ENCODE measurements at regions not wholly inside any gene's neighbourhood (a gene's known extent, or its start where the extent isn't known, plus 50 kb on each side); places are given as distances from the start of the nearest gene placed in this dataset.
A peak's percentile ranks its signal among the peaks of the same experiment; 100 is the strongest.

GRCh38 chr3:130828948-130829947 lies 64.6 kb upstream of the ATP2C1 start:
- Histone ChIP-seq H3K27ac (ENCODE audit: extremely low read depth, low read depth, low read length) (no peak overlapping the region), H2AFZ (ENCODE audit: low read depth, low read length) (peak overlapping the region; percentile 65), H3K36me3 (ENCODE audit: control insufficient read depth, insufficient read depth, low read length) (no peaks in the 10 kb centered on the region), H3K27me3 (ENCODE audit: control insufficient read depth in 2 of 2, insufficient read depth in 2 of 2, low read length in 2 of 2) (no peaks in the 10 kb centered on the region), H3K4me2 (ENCODE audit: insufficient read depth, low read length) (no peak overlapping the region), H3K9me3 (replicated peaks; ENCODE audit: control insufficient read depth, insufficient read depth, low read depth, low read length) (no peaks in the 10 kb centered on the region), H3K9me1 (ENCODE audit: control insufficient read depth, insufficient read depth, low read length) (no peaks in the 10 kb centered on the region), H3K79me2 (ENCODE audit: control insufficient read depth, insufficient read depth, low read length) (no peaks in the 10 kb centered on the region), H3K4me3 (no peak overlapping the region), H4K20me1 (replicated peaks; ENCODE audit: control insufficient read depth, insufficient read depth, low read length) (no peaks in the 10 kb centered on the region), H3K9ac (ENCODE audit: insufficient read depth in 1 of 2, low read depth in 2 of 2, low read length in 2 of 2) (no peak overlapping the region), H3K4me1 (replicated peaks in 1 of 2; ENCODE audit: control insufficient read depth in 2 of 2, insufficient read depth in 2 of 2, low read length in 2 of 2) (peaks cover 0 to 9% of the 10 kb centered on the region in 2 experiments; a peak in 3 of 5 replicates)
- POLR2A ChIA-PET, result interaction anchor here (1.0 kb wide), 1 partner anchor 23 kb away, joined by 3 read pairs; no protein-coding TSS in a partner anchor
- DNase-seq (ENCODE audit: extremely low read depth in 1 of 4, low spot score in 3 of 4), result no peak
- 73% methylated on average over 10 of the region's 10 CpGs for WGBS (ENCODE audit: insufficient coverage, low coverage, missing lambda C conversion rate)
- in situ Hi-C loops (cut with MboI) (no loop called here), intact Hi-C loops (cut with micrococcal nuclease) (no loop called here)
- no peak for FAIRE-seq
- BruUV-seq (replicated peaks), result no TSS peak
- TF ChIP-seq NCOA6 (IDR thresholded peaks at IDR 0.05) (no peak), U2AF1 (optimal IDR thresholded peaks at IDR 0.05; ENCODE audit: low read depth, low read length) (no peak), CBFA2T3 (IDR thresholded peaks at IDR 0.05) (peak; percentile 17; the same call in 1 of the 2 replicates)
- ATAC-seq, result no peak
- CTCF ChIA-PET (ENCODE audit: low intra/inter-chr PET ratio), result interaction anchor here (0.7 kb wide), 1 partner anchor 59 kb away, joined by 3 read pairs; no protein-coding TSS in a partner anchor
